HepG2 (cell line): ENCODE measurements at regions not wholly inside any gene's neighbourhood (a gene's known extent, or its start where the extent isn't known, plus 50 kb on each side); places are given as distances from the start of the nearest gene placed in this dataset.

Experiments used
- ATAC-seq: fragments of 200-7000 bp; cut with Tn5 transposase; 3 replicates; pipeline ENCODE4 v1.9.1; 2020; ENCODE audit warnings: mild to moderate bottlenecking, moderate library complexity
- BruUV-seq: library from RNA; stranded (reverse); fragments of 400-500 nt; replicated peaks from 2 replicates; lab custom pipeline; 2021; lab: Mats Ljungman, UMichigan
- CTCF ChIA-PET: fragments of 300-600 bp; formaldehyde crosslinking; extraction: SDS; loops from one replicate; lab custom pipeline; 2021; ENCODE audit warnings: low total read pairs, inconsistent platforms, low intra/inter-chr PET ratio; lab: Yijun Ruan, JAX
- POLR2A ChIA-PET: fragments of 350-600 bp; sonication (Branson Sonifier 250); formaldehyde crosslinking; loops from one replicate; lab custom pipeline; 2020; ENCODE audit warnings: antibody characterized with exemption, inconsistent platforms; lab: Yijun Ruan, JAX
- DNase-seq: peaks from one replicate; pipeline ENCODE4 v3.0.0-alpha.2; 2015; ENCODE audit warnings: low spot score
- FAIRE-seq: peaks from 3 replicates; lab custom pipeline; 2011; peaks lifted over from hg19 to GRCh38; lab: Jason Lieb, UNC
- H2AFZ ChIP-seq: one replicate; pipeline ENCODE4 v1.6.1; 2011; ENCODE audit warnings: low read length, inconsistent platforms
- H3K27ac ChIP-seq: fragments of 300-600 bp; 3 replicates; pipeline ENCODE4 v1.8.0; 2011; ENCODE audit warnings: mixed run types, mild to moderate bottlenecking, mixed read lengths, low read length, inconsistent platforms; ENCODE audit not compliant: insufficient read depth; ENCODE audit errors: extremely low read length
- H3K27me3 ChIP-seq, 2 experiments: fragments of 200-600 bp in 1 of 2; 2 replicates in 1 of 2; 3 replicates in 1 of 2; pipeline versions ENCODE4 v1.6.0 to v1.8.0; 2011; ENCODE audit warnings: low read length in 2 of 2, mild to moderate bottlenecking in 2 of 2, moderate library complexity in 2 of 2, inconsistent platforms in 1 of 2; ENCODE audit not compliant: insufficient read depth in 2 of 2, control insufficient read depth in 1 of 2
- H3K36me3 ChIP-seq, 2 experiments: fragments of 200-600 bp in 1 of 2; replicated peaks in 1 of 2; 2 replicates in 1 of 2; 3 replicates in 1 of 2; pipeline versions ENCODE4 v1.5.1 to v1.8.0; 2011; ENCODE audit warnings: low read length in 2 of 2, inconsistent platforms in 1 of 2; ENCODE audit not compliant: insufficient read depth in 2 of 2, control insufficient read depth in 1 of 2
- H3K4me1 ChIP-seq: 2 replicates; pipeline ENCODE4 v1.5.1; 2012; ENCODE audit warnings: low read length, inconsistent platforms; ENCODE audit not compliant: insufficient read depth
- H3K4me2 ChIP-seq: 2 replicates; pipeline ENCODE4 v1.6.0; 2011; ENCODE audit warnings: low read depth, low read length, inconsistent platforms
- H3K4me3 ChIP-seq, 3 experiments: fragments of 200-600 bp in 1 of 3; sonication (generic), shearing (Covaris generic) in 1 of 3; replicated peaks in 1 of 3; 2 replicates each; pipeline ENCODE4 v1.5.1; 2011 to 2016; ENCODE audit warnings: low read length in 3 of 3, inconsistent platforms in 2 of 3, low read depth in 2 of 3, mild to moderate bottlenecking in 2 of 3, control low read depth in 1 of 3, mixed read lengths in 1 of 3; ENCODE audit not compliant: insufficient read depth in 1 of 3
- H3K79me2 ChIP-seq: one replicate; pipeline ENCODE4 v1.6.1; 2011; ENCODE audit warnings: low read length, inconsistent platforms; ENCODE audit not compliant: insufficient read depth
- H3K9ac ChIP-seq: 2 replicates; pipeline ENCODE4 v1.6.0; 2011; ENCODE audit warnings: mild to moderate bottlenecking, low read depth, low read length, inconsistent platforms; ENCODE audit not compliant: insufficient read depth
- H3K9me3 ChIP-seq: 2 replicates; pipeline ENCODE4 v1.5.1; 2012; ENCODE audit warnings: mild to moderate bottlenecking, low read length
- H4K20me1 ChIP-seq: 2 replicates; pipeline ENCODE4 v1.6.0; 2011; ENCODE audit warnings: inconsistent platforms, mild to moderate bottlenecking, low read length, moderate library complexity; ENCODE audit not compliant: insufficient read depth
- DRAP1 ChIP-seq: IDR thresholded peaks from 2 replicates; pipeline ENCODE4 v1.6.1; 2016; ENCODE audit warnings: missing genetic modification reagents, missing compliant biosample characterization
- FOXO1 ChIP-seq: sonication (generic); formaldehyde crosslinking; IDR thresholded peaks from 2 replicates; pipeline ENCODE4 v1.4.0; 2020; ENCODE audit warnings: missing genetic modification reagents
- FOXP4 ChIP-seq: sonication (generic); formaldehyde crosslinking; IDR thresholded peaks from 2 replicates; pipeline ENCODE4 v1.4.0; 2020; ENCODE audit warnings: missing genetic modification reagents
- GPN1 ChIP-seq: sonication (generic); formaldehyde crosslinking; IDR thresholded peaks from 2 replicates; pipeline ENCODE4 v1.5.1; 2020; ENCODE audit warnings: missing genetic modification reagents, borderline replicate concordance
- RARG ChIP-seq: sonication (generic); formaldehyde crosslinking; IDR thresholded peaks from 2 replicates; pipeline ENCODE4 v1.4.0; 2020; ENCODE audit warnings: low read depth, mild to moderate bottlenecking, missing genetic modification reagents
- SETDB1 ChIP-seq: sonication (generic); formaldehyde crosslinking; IDR thresholded peaks from 2 replicates; pipeline ENCODE4 v1.5.1; 2020; ENCODE audit warnings: missing genetic modification reagents, mild to moderate bottlenecking, borderline replicate concordance
- SMARCC2 ChIP-seq: fragments of 450-650 bp; IDR thresholded peaks from 2 replicates; pipeline ENCODE4 v1.6.1; 2017; ENCODE audit warnings: antibody characterized with exemption, mild to moderate bottlenecking
- TCF7L2 ChIP-seq: IDR thresholded peaks from 2 replicates; pipeline ENCODE4 v1.6.1; 2011; ENCODE audit warnings: mild to moderate bottlenecking, low read depth, low read length, moderate library complexity
- THAP9 ChIP-seq: sonication (generic); formaldehyde crosslinking; IDR thresholded peaks from 2 replicates; pipeline ENCODE4; 2020; ENCODE audit warnings: missing genetic modification reagents, mild to moderate bottlenecking, borderline replicate concordance
- ZBTB49 ChIP-seq: sonication (generic); formaldehyde crosslinking; IDR thresholded peaks from 2 replicates; pipeline ENCODE4 v1.4.0; 2020; ENCODE audit warnings: missing genetic modification reagents, borderline replicate concordance
- ZMYM3 ChIP-seq: sonication (generic); formaldehyde crosslinking; IDR thresholded peaks from 2 replicates; pipeline ENCODE4 v1.5.1; 2020; ENCODE audit warnings: mild to moderate bottlenecking, missing genetic modification reagents
- ZNF263 ChIP-seq: sonication (generic); formaldehyde crosslinking; IDR thresholded peaks from 2 replicates; pipeline ENCODE4 v1.4.0; 2020; ENCODE audit warnings: missing genetic modification reagents
- ZNF574 ChIP-seq: sonication (generic); formaldehyde crosslinking; IDR thresholded peaks from 2 replicates; pipeline ENCODE4 v1.4.0; 2020; ENCODE audit warnings: missing genetic modification reagents
- ZNF772 ChIP-seq: sonication (generic); formaldehyde crosslinking; IDR thresholded peaks from 2 replicates; pipeline ENCODE4 v1.5.0; 2020; ENCODE audit warnings: mild to moderate bottlenecking, missing genetic modification reagents
- WGBS: methylation state at CpG from one replicate; pipeline ENCODE4 v1.1.6; 2017; ENCODE audit warnings: low lambda C conversion rate; 5-methylcytosine and 5-hydroxymethylcytosine counted together
- in situ Hi-C: cut with HindIII; loops from 2 replicates; pipeline ENCODE4 v1.10.0; 2017; ENCODE audit warnings: low pct_unique_long_range_greater_than_20kb; ENCODE audit not compliant: extremely low pct_ligation_motif_present
- intact Hi-C: fragments of 100-400 bp; cut with micrococcal nuclease; formaldehyde crosslinking; loops from one replicate; pipeline ENCODE4 v1.10.0; 2022; ENCODE audit not compliant: unreplicated experiment

- TF ChIP-seq DRAP1 (CRISPR knock-in tag), result no peak
- TF ChIP-seq SETDB1 (CRISPR knock-in tag), result no peak
- no peak for TF ChIP-seq THAP9
- TF ChIP-seq, all 625 proteins: peak for 0
Measured at GRCh38 chr10:107485019-107485418, 320.5 kb upstream of the SORCS1 start (continued).

GRCh38 chr10:107481881-107482280 lies 317.4 kb upstream of the SORCS1 start:
- no peak overlapping the region for H3K27ac ChIP-seq
- H3K9ac ChIP-seq, result no peak overlapping the region
- no peaks in the 10 kb centered on the region for H4K20me1 ChIP-seq
- H3K9me3 ChIP-seq, result peaks cover 87% of the 10 kb centered on the region
- H3K79me2 ChIP-seq, result no peaks in the 10 kb centered on the region
- CTCF ChIA-PET, result no interaction called here
- H3K27me3 ChIP-seq, result no peaks in the 10 kb centered on the region
- H3K36me3 ChIP-seq, result no peaks in the 10 kb centered on the region
- FAIRE-seq (no peak), ATAC-seq (no peak), DNase-seq (no peak)
- H3K4me1 ChIP-seq, result no peaks in the 10 kb centered on the region
- intact Hi-C loops (no loop called here), in situ Hi-C loops (no loop called here)
- no peak overlapping the region for H3K4me2 ChIP-seq
- POLR2A ChIA-PET, result no interaction called here
- no peak overlapping the region for H3K4me3 ChIP-seq
- 58% methylated on average over 6 of the region's 7 CpGs for WGBS
- H2AFZ ChIP-seq, result no peak overlapping the region
- BruUV-seq, result no TSS peak
- TF ChIP-seq SMARCC2 (no peak), RARG (no peak), ZNF772 (CRISPR knock-in tag) (no peak), ZNF574 (CRISPR knock-in tag) (no peak), ZNF263 (CRISPR knock-in tag) (no peak), GPN1 (no peak), FOXP4 (CRISPR knock-in tag) (no peak), ZBTB49 (CRISPR knock-in tag) (no peak), TCF7L2 (no peak), ZMYM3 (CRISPR knock-in tag) (no peak), FOXO1 (CRISPR knock-in tag) (no peak)
